ENCODE measurements at regions not wholly inside any gene's neighbourhood (a gene's known extent, or its start where the extent isn't known, plus 50 kb on each side); places are given as distances from the start of the nearest gene placed in this dataset.

GRCh38 chr14:96717116-96717515 lies 80.1 kb upstream of the VRK1 start:
- DNase-seq (ENCODE audit: low read depth in 1 of 2, low spot score in 2 of 2) (no peak), FAIRE-seq (no peak)
- H2AK5ac ChIP-seq (ENCODE audit: low read depth, low read length): no peak overlapping the region
- H2BK15ac ChIP-seq (ENCODE audit: low read length): no peak overlapping the region
- no peak overlapping the region for H3K4me3 ChIP-seq (ENCODE audit: extremely low read depth in 1 of 4, insufficient read depth in 2 of 4, low read depth in 3 of 4, low read length in 4 of 4)
- H3K79me2 ChIP-seq (ENCODE audit: control insufficient read depth in 1 of 2, insufficient read depth in 2 of 2, low read length in 2 of 2): no peaks in the 10 kb centered on the region
- no peaks in the 10 kb centered on the region for H3K79me1 ChIP-seq (ENCODE audit: low read depth, low read length)
- H2BK120ac ChIP-seq (replicated peaks; ENCODE audit: low read depth, low read length): no peak overlapping the region
- H3K56ac ChIP-seq (replicated peaks; ENCODE audit: insufficient read length, low read depth, low read length): no peak overlapping the region
- H3K23ac ChIP-seq (ENCODE audit: insufficient read length): no peak overlapping the region
- H3K14ac ChIP-seq (ENCODE audit: insufficient read length): no peak overlapping the region
- POLR2A ChIA-PET (ENCODE audit: partially characterized antibody): no interaction called here
- peaks cover 0 to 2% of the 10 kb centered on the region in 2 experiments for H4K20me1 ChIP-seq (replicated peaks in 1 of 2; ENCODE audit: control insufficient read depth in 1 of 2, insufficient read depth in 2 of 2, low read length in 2 of 2)
- no peak overlapping the region for H3K4me2 ChIP-seq (ENCODE audit: insufficient read depth in 1 of 2, low read depth in 2 of 2, low read length in 2 of 2)
- no peak overlapping the region for H2AFZ ChIP-seq (ENCODE audit: low read length)
- no peak overlapping the region for H4K5ac ChIP-seq (ENCODE audit: insufficient read length, low read depth, low read length)
- H3K4me1 ChIP-seq (replicated peaks in 1 of 4; ENCODE audit: control insufficient read depth in 3 of 4, insufficient read depth in 4 of 4, low read length in 3 of 4): no peaks in the 10 kb centered on the region
- 88% methylated on average over 5 of the region's 5 CpGs; no CpG with 5 or more reads in 1 of the 2 experiments for WGBS, 2 experiments (ENCODE audit: extremely low coverage in 1 of 2, insufficient coverage in 1 of 2, insufficient read length in 1 of 2, insufficient replicate concordance in 2 of 2, low coverage in 1 of 2, low lambda C conversion rate in 2 of 2, missing lambda C conversion rate in 1 of 2)
- H3K36me3 ChIP-seq (ENCODE audit: control insufficient read depth in 2 of 4, insufficient read depth in 4 of 4, low read length in 3 of 4): no peaks in the 10 kb centered on the region
- H3K9me3 ChIP-seq (ENCODE audit: insufficient read depth in 2 of 2, low read depth in 1 of 2, low read length in 1 of 2): no peaks in the 10 kb centered on the region
- no peak overlapping the region for H4K8ac ChIP-seq (ENCODE audit: extremely low read depth, insufficient read depth, low read length)
- CTCF ChIA-PET (ENCODE audit: partially characterized antibody): interaction anchor here (0.7 to 0.9 kb wide), 2 partner anchors 15 to 47 kb away, joined by 3 read pairs; no protein-coding TSS in a partner anchor
- TF ChIP-seq SP4 (IDR thresholded peaks at IDR 0.05; ENCODE audit: low read length): no peak
- no peak for TF ChIP-seq CEBPB (IDR thresholded peaks at IDR 0.05; ENCODE audit: low read depth, low read length)
- TF ChIP-seq POLR2AphosphoS5 (IDR thresholded peaks at IDR 0.05; ENCODE audit: low read depth, low read length): no peak
- TF ChIP-seq CREB1 (IDR thresholded peaks at IDR 0.05): no peak
- TF ChIP-seq CHD2 (IDR thresholded peaks at IDR 0.05; ENCODE audit: low read length): no peak
- no peak for TF ChIP-seq EZH2 (IDR thresholded peaks at IDR 0.05; ENCODE audit: low read depth, low read length, severe bottlenecking)
- TF ChIP-seq BACH1 (IDR thresholded peaks at IDR 0.05; ENCODE audit: low read length): no peak
- TF ChIP-seq POU5F1 (IDR thresholded peaks at IDR 0.05; ENCODE audit: low read depth, low read length): no peak
- no peak for TF ChIP-seq FOSL1 (IDR thresholded peaks at IDR 0.05; ENCODE audit: insufficient read depth, low read depth, low read length)
- no peak for TF ChIP-seq TAF1 (IDR thresholded peaks at IDR 0.05; ENCODE audit: low read depth, low read length)
- TF ChIP-seq RBBP5 (IDR thresholded peaks at IDR 0.05; ENCODE audit: borderline replicate concordance, low read depth, low read length): no peak
- TF ChIP-seq SUZ12 (IDR thresholded peaks at IDR 0.05; ENCODE audit: low read length): no peak
- H3K27ac ChIP-seq (ENCODE audit: low read depth, low read length): no peak overlapping the region
- no peak overlapping the region for H3K4ac ChIP-seq (replicated peaks; ENCODE audit: insufficient read length, low read depth, low read length)
- H3K18ac ChIP-seq (ENCODE audit: extremely low read depth, low read length): no peak overlapping the region
- no peak overlapping the region for H2BK5ac ChIP-seq (ENCODE audit: low read depth, low read length)
- no peaks in the 10 kb centered on the region for H3K27me3 ChIP-seq (replicated peaks in 1 of 4; ENCODE audit: control insufficient read depth in 3 of 4, extremely low read depth in 1 of 4, insufficient read depth in 3 of 4, low read length in 3 of 4)
- no peak overlapping the region for H2BK20ac ChIP-seq (ENCODE audit: low read length)
- no peak overlapping the region for H4K91ac ChIP-seq (replicated peaks; ENCODE audit: insufficient read length, low read length)
- H3K23me2 ChIP-seq (ENCODE audit: low read depth, low read length): no peaks in the 10 kb centered on the region
- no peak overlapping the region for H3K9ac ChIP-seq (replicated peaks in 1 of 4; ENCODE audit: extremely low read depth in 1 of 4, low read depth in 3 of 4, low read length in 3 of 4)
- no peak overlapping the region for H2BK12ac ChIP-seq (ENCODE audit: low read depth, low read length)
